B cell (primary cell): ENCODE measurements at regions not wholly inside any gene's neighbourhood (a gene's known extent, or its start where the extent isn't known, plus 50 kb on each side); places are given as distances from the start of the nearest gene placed in this dataset.

Experiments
- ATAC-seq: fragments of 200-7000 bp; cut with Tn5 transposase; one replicate; pipeline ENCODE4 v1.10.0; 2021; ENCODE audit warnings: low read depth, mild to moderate bottlenecking, moderate number of reproducible peaks, moderate library complexity
- CTCF ChIA-PET: fragments of 350-600 bp; sonication (Branson Sonifier 250); formaldehyde crosslinking; loops from one replicate; lab custom pipeline; 2021; ENCODE audit warnings: antibody characterized with exemption, inconsistent platforms; lab: Charles Lee
- POLR2A ChIA-PET: fragments of 350-600 bp; sonication (Branson Sonifier 250); formaldehyde crosslinking; loops from one replicate; lab custom pipeline; 2021; ENCODE audit warnings: antibody characterized with exemption; lab: Charles Lee
- DNase-seq: peaks from one replicate; pipeline ENCODE4 v3.0.0; 2013
- H2AFZ ChIP-seq: 2 replicates; pipeline ENCODE4 v1.6.1; 2012; ENCODE audit warnings: mild to moderate bottlenecking, low read depth, low read length; ENCODE audit not compliant: insufficient read depth, poor library complexity, severe bottlenecking
- H3K27ac ChIP-seq, 2 donors: 1 replicate in 1 of 2; 2 replicates in 1 of 2; pipeline ENCODE4 v1.5.1; 2012 to 2013; ENCODE audit warnings: low read length in 2 of 2, mild to moderate bottlenecking in 2 of 2, moderate library complexity in 1 of 2
- H3K27me3 ChIP-seq, 4 experiments: fragments of 200-600 bp in 1 of 4; sonication (generic) in 1 of 4; replicated peaks in 1 of 4; 1 replicate in 2 of 4; 2 replicates in 2 of 4; pipeline versions ENCODE4 v1.6.1 to v1.7.0; 2013 to 2016; ENCODE audit warnings: low read length in 3 of 4, mild to moderate bottlenecking in 2 of 4, mixed read lengths in 1 of 4, moderate library complexity in 1 of 4; ENCODE audit not compliant: insufficient read depth in 4 of 4, control insufficient read depth in 3 of 4; ENCODE audit errors: control extremely low read depth in 1 of 4
- H3K36me3 ChIP-seq, 2 experiments: replicated peaks in 1 of 2; 1 replicate in 1 of 2; 2 replicates in 1 of 2; pipeline versions ENCODE4 v1.6.1 to v1.7.1; 2013; ENCODE audit warnings: low read length in 1 of 2; ENCODE audit not compliant: insufficient read depth in 2 of 2, control insufficient read depth in 1 of 2; ENCODE audit errors: control extremely low read depth in 1 of 2, extremely low read depth in 1 of 2
- H3K4me1 ChIP-seq, 2 donors: fragments of 200-600 bp in 1 of 2; sonication (generic) in 1 of 2; 1 replicate in 1 of 2; 2 replicates in 1 of 2; pipeline versions ENCODE4 v1.5.1 to v1.6.1; 2013 to 2017; ENCODE audit warnings: low read length in 2 of 2; ENCODE audit not compliant: control insufficient read depth in 2 of 2, insufficient read depth in 2 of 2
- H3K4me2 ChIP-seq: replicated peaks from 2 replicates; pipeline ENCODE3; 2012; ENCODE audit warnings: mild to moderate bottlenecking, low read depth, low read length; ENCODE audit not compliant: poor library complexity, severe bottlenecking
- H3K4me3 ChIP-seq, 5 experiments: fragments of 200-600 bp in 1 of 5; sonication (generic) in 1 of 5; 1 replicate in 3 of 5; 2 replicates in 2 of 5; pipeline versions ENCODE4 v1.5.1 to v1.7.0; 2011 to 2016; ENCODE audit warnings: low read length in 4 of 5, mild to moderate bottlenecking in 4 of 5, low read depth in 2 of 5, control low read depth in 1 of 5, moderate library complexity in 1 of 5; ENCODE audit not compliant: insufficient read depth in 1 of 5; ENCODE audit errors: control extremely low read depth in 1 of 5, extremely low read depth in 1 of 5
- H3K79me2 ChIP-seq: fragments of 200-600 bp; sonication (generic); one replicate; pipeline ENCODE4 v1.6.0; 2016; ENCODE audit warnings: low read length; ENCODE audit not compliant: control insufficient read depth, insufficient read depth
- H3K9ac ChIP-seq: fragments of 200-600 bp; sonication (generic); 2 replicates; pipeline ENCODE4 v1.6.1; 2017; ENCODE audit warnings: mild to moderate bottlenecking, low read length, moderate library complexity
- H3K9me3 ChIP-seq, 3 donors: one replicate each; pipeline versions ENCODE4 v1.6.1 to v1.7.1; 2013; ENCODE audit warnings: low read length in 2 of 3; ENCODE audit not compliant: control insufficient read depth in 2 of 3, insufficient read depth in 1 of 3; ENCODE audit errors: control extremely low read depth in 1 of 3
- H4K20me1 ChIP-seq: 2 replicates; pipeline ENCODE4 v1.6.0; 2012; ENCODE audit warnings: mild to moderate bottlenecking, low read length; ENCODE audit not compliant: insufficient read depth, control insufficient read depth, poor library complexity, severe bottlenecking
- H3K27ac Mint-ChIP-seq: one replicate; pipeline ENCODE4 v1.8.0; 2021; ENCODE audit warnings: mixed read lengths
- H3K27me3 Mint-ChIP-seq: one replicate; pipeline ENCODE4 v1.8.0; 2021; ENCODE audit warnings: mixed read lengths
- H3K4me1 Mint-ChIP-seq: one replicate; pipeline ENCODE4 v1.8.0; 2021; ENCODE audit warnings: mixed read lengths
- H3K4me3 Mint-ChIP-seq: one replicate; pipeline ENCODE4 v1.8.0; 2021; ENCODE audit warnings: mixed read lengths
- H3K9me3 Mint-ChIP-seq: one replicate; pipeline ENCODE4 v1.8.0; 2022; ENCODE audit warnings: mixed read lengths; ENCODE audit not compliant: insufficient read depth
- EZH2 ChIP-seq: IDR thresholded peaks from 2 replicates; pipeline ENCODE4 v1.6.1; 2012; ENCODE audit warnings: borderline replicate concordance, low read depth, mild to moderate bottlenecking, moderate library complexity, low read length; ENCODE audit not compliant: insufficient read depth, poor library complexity, severe bottlenecking
- WGBS: methylation state at CpG from one replicate; pipeline ENCODE4 v1.1.5; 2013; ENCODE audit warnings: missing lambda C conversion rate; ENCODE audit not compliant: insufficient coverage; 5-methylcytosine and 5-hydroxymethylcytosine counted together
- intact Hi-C: fragments of 100-400 bp; cut with micrococcal nuclease; formaldehyde crosslinking; loops from one replicate; pipeline ENCODE4 v1.10.0; 2022
- TF ChIP-seq, protein P1 (sequence below): fragments of 200-600 bp; IDR thresholded peaks from one replicate; pipeline ENCODE4 v1.8.0; 2022; ENCODE audit warnings: antibody characterized with exemption, mild to moderate bottlenecking

DNA sequence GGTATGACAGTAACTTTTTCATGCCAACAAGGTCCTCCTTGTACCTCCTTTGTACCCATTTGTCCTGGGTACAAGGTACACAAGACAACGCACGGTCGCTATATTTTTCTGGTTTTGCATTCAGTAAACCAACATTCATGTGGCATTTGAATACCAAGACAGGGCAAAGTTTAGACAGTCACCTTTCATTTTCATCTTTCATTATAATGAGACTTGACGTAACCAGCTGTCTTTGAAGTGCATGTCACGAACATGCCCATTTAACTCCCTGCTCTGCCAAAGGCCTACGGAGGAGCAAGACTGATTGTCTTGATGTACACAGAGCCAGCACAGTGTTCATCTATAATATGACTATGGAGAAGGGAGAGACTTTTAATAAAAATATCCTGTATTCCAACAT is 91.0 kb downstream of the SETD4 start:
- Histone ChIP-seq H3K27me3 (peaks cover 0 to 5% (median 1%) of the 10 kb centered on the region in 4 experiments), H3K79me2 (no peaks in the 10 kb centered on the region), H3K36me3 (no peaks in the 10 kb centered on the region), H3K27ac (no peak overlapping the region), H4K20me1 (no peaks in the 10 kb centered on the region), H2AFZ (no peak overlapping the region), H3K4me2 (no peak overlapping the region), H3K9ac (no peak overlapping the region), H3K4me1 (no peaks in the 10 kb centered on the region), H3K9me3 (no peaks in the 10 kb centered on the region), H3K4me3 (no peak overlapping the region)
- TF ChIP-seq, protein P1, sequence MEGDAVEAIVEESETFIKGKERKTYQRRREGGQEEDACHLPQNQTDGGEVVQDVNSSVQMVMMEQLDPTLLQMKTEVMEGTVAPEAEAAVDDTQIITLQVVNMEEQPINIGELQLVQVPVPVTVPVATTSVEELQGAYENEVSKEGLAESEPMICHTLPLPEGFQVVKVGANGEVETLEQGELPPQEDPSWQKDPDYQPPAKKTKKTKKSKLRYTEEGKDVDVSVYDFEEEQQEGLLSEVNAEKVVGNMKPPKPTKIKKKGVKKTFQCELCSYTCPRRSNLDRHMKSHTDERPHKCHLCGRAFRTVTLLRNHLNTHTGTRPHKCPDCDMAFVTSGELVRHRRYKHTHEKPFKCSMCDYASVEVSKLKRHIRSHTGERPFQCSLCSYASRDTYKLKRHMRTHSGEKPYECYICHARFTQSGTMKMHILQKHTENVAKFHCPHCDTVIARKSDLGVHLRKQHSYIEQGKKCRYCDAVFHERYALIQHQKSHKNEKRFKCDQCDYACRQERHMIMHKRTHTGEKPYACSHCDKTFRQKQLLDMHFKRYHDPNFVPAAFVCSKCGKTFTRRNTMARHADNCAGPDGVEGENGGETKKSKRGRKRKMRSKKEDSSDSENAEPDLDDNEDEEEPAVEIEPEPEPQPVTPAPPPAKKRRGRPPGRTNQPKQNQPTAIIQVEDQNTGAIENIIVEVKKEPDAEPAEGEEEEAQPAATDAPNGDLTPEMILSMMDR = no peak
- no peak for TF ChIP-seq EZH2
- no CpG with 5 or more reads among the region's 6 CpGs for WGBS
- intact Hi-C loops = no loop called here
- Mint-ChIP-seq H3K27me3 (no peaks in the 10 kb centered on the region), H3K9me3 (no peaks in the 10 kb centered on the region), H3K4me3 (no peak overlapping the region), H3K27ac (no peak overlapping the region), H3K4me1 (no peaks in the 10 kb centered on the region)
- CTCF ChIA-PET = no interaction called here
- POLR2A ChIA-PET = no interaction called here
- ATAC-seq = no peak
- no peak for DNase-seq

DNA sequence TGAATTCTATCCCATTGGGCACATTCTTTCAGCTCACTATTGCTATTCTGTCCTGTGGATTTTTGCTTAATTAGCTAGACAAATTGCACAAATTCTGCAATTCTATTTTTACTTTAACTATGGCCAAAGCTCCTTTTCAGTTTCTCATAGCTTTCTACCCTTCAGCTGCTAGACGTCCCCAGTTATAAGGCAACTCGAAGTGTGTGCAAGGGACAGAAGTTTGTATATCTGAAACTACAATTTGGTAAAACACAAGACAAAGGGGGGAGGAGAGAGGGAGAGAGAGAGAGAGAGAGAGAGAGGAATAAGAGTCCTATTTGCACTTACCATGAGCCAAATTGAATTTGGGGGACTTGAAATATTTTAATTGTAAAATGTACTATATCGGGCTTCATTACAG is 91.8 kb downstream of the SETD4 start:
- POLR2A ChIA-PET = interaction anchor here (0.6 kb wide), 1 partner anchor 17 kb away, joined by 3 read pairs; no protein-coding TSS in a partner anchor
- ATAC-seq (no peak), DNase-seq (no peak)
- H3K9me3 Mint-ChIP-seq = no peaks in the 10 kb centered on the region
- H3K4me3 Mint-ChIP-seq = no peak overlapping the region
- no peaks in the 10 kb centered on the region for H3K79me2 ChIP-seq
- H3K27ac ChIP-seq = no peak overlapping the region
- CTCF ChIA-PET = interaction anchor here (0.6 to 1.4 kb wide), 2 partner anchors 15 to 848 kb away, joined by 3 read pairs; no protein-coding TSS in a partner anchor
- intact Hi-C loops = no loop called here
- no peaks in the 10 kb centered on the region for H3K4me1 ChIP-seq
- WGBS = no CpG with 5 or more reads among the region's 3 CpGs
- no peak overlapping the region for H3K4me2 ChIP-seq
- no peak overlapping the region for H3K4me3 ChIP-seq
- no peaks in the 10 kb centered on the region for H4K20me1 ChIP-seq
- no peaks in the 10 kb centered on the region for H3K36me3 ChIP-seq
- H2AFZ ChIP-seq = no peak overlapping the region
- TF ChIP-seq, protein P1 = no peak
- no peak for TF ChIP-seq EZH2
- H3K27ac Mint-ChIP-seq = no peak overlapping the region
- no peaks in the 10 kb centered on the region for H3K9me3 ChIP-seq
- peaks cover 2% of the 10 kb centered on the region for H3K27me3 Mint-ChIP-seq
- no peak overlapping the region for H3K9ac ChIP-seq
- peaks cover 0 to 6% (median 1%) of the 10 kb centered on the region in 4 experiments for H3K27me3 ChIP-seq
- no peaks in the 10 kb centered on the region for H3K4me1 Mint-ChIP-seq
